KMS-11 (cell line): ENCODE measurements at regions not wholly inside any gene's neighbourhood (a gene's known extent, or its start where the extent isn't known, plus 50 kb on each side); places are given as distances from the start of the nearest gene placed in this dataset.
"Not testable (repeated sequence)": the region's sequence is repeated elsewhere in the genome, so short reads cannot be mapped to it uniquely, and the experiment has no call there.

ENCODE experiments used
- H2AFZ ChIP-seq: fragments of 200-600 bp; sonication (generic); 2 replicates; pipeline ENCODE4 v1.6.1; 2016; ENCODE audit warnings: antibody characterized with exemption, mixed run types, low read depth
- H3K27ac ChIP-seq: fragments of 200-600 bp; sonication (generic); 2 replicates; pipeline ENCODE4 v1.6.1; 2016; ENCODE audit warnings: mild to moderate bottlenecking, mixed run types
- H3K27me3 ChIP-seq: fragments of 200-600 bp; sonication (generic); 2 replicates; pipeline ENCODE4 v1.6.1; 2017; ENCODE audit warnings: mild to moderate bottlenecking, low read depth, mixed run types, moderate library complexity; ENCODE audit not compliant: insufficient read depth
- H3K36me3 ChIP-seq: fragments of 200-600 bp; sonication (generic); 2 replicates; pipeline ENCODE4 v1.6.1; 2017; ENCODE audit warnings: mild to moderate bottlenecking, mixed run types; ENCODE audit not compliant: insufficient read depth
- H3K4me1 ChIP-seq: fragments of 200-600 bp; sonication (generic); 2 replicates; pipeline ENCODE4 v1.6.1; 2016; ENCODE audit warnings: mild to moderate bottlenecking, low read depth, mixed run types; ENCODE audit not compliant: poor library complexity, severe bottlenecking
- H3K4me2 ChIP-seq: fragments of 200-600 bp; sonication (generic); 2 replicates; pipeline ENCODE4 v1.7.0; 2016; ENCODE audit warnings: mild to moderate bottlenecking, mixed run types
- H3K4me3 ChIP-seq: fragments of 200-600 bp; sonication (generic); IDR thresholded peaks from 2 replicates; pipeline ENCODE4 v1.6.1; 2017; ENCODE audit warnings: low read depth, low read length, mixed read lengths; ENCODE audit not compliant: insufficient read depth
- H3K79me2 ChIP-seq: fragments of 200-600 bp; sonication (generic); 2 replicates; pipeline ENCODE4 v1.6.1; 2016; ENCODE audit warnings: low read depth, mixed run types; ENCODE audit not compliant: insufficient read depth
- H3K9ac ChIP-seq: fragments of 200-600 bp; sonication (generic); 2 replicates; pipeline ENCODE4 v1.6.1; 2016; ENCODE audit warnings: mild to moderate bottlenecking, mixed run types
- H4K20me1 ChIP-seq: fragments of 200-600 bp; sonication (generic); 2 replicates; pipeline ENCODE4 v1.6.1; 2016; ENCODE audit warnings: mild to moderate bottlenecking, mixed run types; ENCODE audit not compliant: insufficient read depth
- CTCF ChIP-seq: fragments of 200-600 bp; sonication (generic); conservative IDR thresholded peaks from 2 replicates; pipeline ENCODE4 v1.6.1; 2017; ENCODE audit warnings: low read depth, mild to moderate bottlenecking, antibody characterized with exemption, low read length, moderate library complexity, mixed read lengths

GRCh38 chr12:67790660-67791059 lies 142.1 kb downstream of the DYRK2 start:
- Histone ChIP-seq H4K20me1 (no peaks in the 10 kb centered on the region), H3K79me2 (no peaks in the 10 kb centered on the region), H3K36me3 (no peaks in the 10 kb centered on the region), H3K9ac (no peak overlapping the region), H3K27ac (no peak overlapping the region), H3K27me3 (no peaks in the 10 kb centered on the region), H3K4me2 (no peak overlapping the region), H3K4me1 (peaks cover 32% of the 10 kb centered on the region), H3K4me3 (no peak overlapping the region), H2AFZ (no peak overlapping the region)
- no peak for TF ChIP-seq CTCF

GRCh38 chr12:67791362-67791761 lies 142.8 kb downstream of the DYRK2 start:
- not testable (repeated sequence) for H3K36me3 ChIP-seq, H3K4me2 ChIP-seq, H3K79me2 ChIP-seq, H3K27me3 ChIP-seq, H3K27ac ChIP-seq, H4K20me1 ChIP-seq, H3K9ac ChIP-seq, H2AFZ ChIP-seq, H3K4me3 ChIP-seq
- peaks cover 25% of the 10 kb centered on the region for H3K4me1 ChIP-seq

GRCh38 chr12:67792185-67792584 lies 143.6 kb downstream of the DYRK2 start:
- no peak overlapping the region for H3K4me2 ChIP-seq
- no peaks in the 10 kb centered on the region for H3K79me2 ChIP-seq
- no peak overlapping the region for H3K9ac ChIP-seq
- no peaks in the 10 kb centered on the region for H3K27me3 ChIP-seq
- no peaks in the 10 kb centered on the region for H3K36me3 ChIP-seq
- no peak overlapping the region for H2AFZ ChIP-seq
- no peak overlapping the region for H3K27ac ChIP-seq
- no peaks in the 10 kb centered on the region for H4K20me1 ChIP-seq
- no peak overlapping the region for H3K4me3 ChIP-seq
- H3K4me1 ChIP-seq: peaks cover 16% of the 10 kb centered on the region
- TF ChIP-seq CTCF: no peak

GRCh38 chr12:67794161-67794560 lies 145.6 kb downstream of the DYRK2 start:
- Histone ChIP-seq H3K4me1 (peaks cover 4% of the 10 kb centered on the region), H4K20me1 (no peaks in the 10 kb centered on the region), H3K79me2 (no peaks in the 10 kb centered on the region), H3K27ac (no peak overlapping the region), H3K9ac (no peak overlapping the region), H3K36me3 (no peaks in the 10 kb centered on the region), H2AFZ (no peak overlapping the region), H3K4me3 (no peak overlapping the region), H3K4me2 (no peak overlapping the region), H3K27me3 (no peaks in the 10 kb centered on the region)
- no peak for TF ChIP-seq CTCF

GRCh38 chr12:67795236-67795635 lies 146.7 kb downstream of the DYRK2 start:
- no peaks in the 10 kb centered on the region for H3K4me1 ChIP-seq
- no peaks in the 10 kb centered on the region for H3K27me3 ChIP-seq
- H3K4me2 ChIP-seq: no peak overlapping the region
- no peak for TF ChIP-seq CTCF
- no peak overlapping the region for H2AFZ ChIP-seq
- no peaks in the 10 kb centered on the region for H3K79me2 ChIP-seq
- H3K9ac ChIP-seq: no peak overlapping the region
- H3K36me3 ChIP-seq: no peaks in the 10 kb centered on the region
- H4K20me1 ChIP-seq: no peaks in the 10 kb centered on the region
- H3K27ac ChIP-seq: no peak overlapping the region
- no peak overlapping the region for H3K4me3 ChIP-seq
